ENCODE measurements at regions not wholly inside any gene's neighbourhood (a gene's known extent, or its start where the extent isn't known, plus 50 kb on each side); places are given as distances from the start of the nearest gene placed in this dataset.
"Not testable (repeated sequence)": the region's sequence is repeated elsewhere in the genome, so short reads cannot be mapped to it uniquely, and the experiment has no call there.

GRCh38 chr20:25798174-25798993 is 101.7 kb upstream of the ZNF337 start:
- DNase-seq (ENCODE audit: low spot score): not testable (repeated sequence)

- not testable (repeated sequence) for DNase-seq (ENCODE audit: low spot score)
Observed at GRCh38 chr20:25797062-25797461, 100.4 kb upstream of the ZNF337 start.

- DNase-seq (ENCODE audit: low spot score): not testable (repeated sequence)
Observed at GRCh38 chr20:25777241-25777640, 80.6 kb upstream of the ZNF337 start.

DNA sequence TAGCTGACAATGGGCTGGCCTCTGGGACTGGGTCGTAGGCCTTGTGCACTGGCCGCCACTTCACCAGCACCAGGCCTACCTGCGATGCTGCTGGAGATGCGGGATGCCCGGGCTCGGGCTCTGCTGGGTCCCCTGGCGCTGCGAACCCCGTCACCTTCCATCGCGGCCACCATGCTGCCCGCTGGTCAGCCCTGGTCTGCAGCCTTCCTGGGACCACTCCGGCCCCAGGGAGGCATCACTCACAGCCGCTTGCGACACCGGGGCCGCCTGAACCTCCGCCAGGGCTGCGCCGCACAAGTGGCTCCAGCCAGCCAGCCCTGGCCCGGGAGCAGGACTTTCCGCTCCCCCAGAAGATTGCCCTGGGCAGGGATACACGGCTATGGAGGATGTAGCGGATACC is 78.1 kb upstream of the ZNF337 start:
- not testable (repeated sequence) for DNase-seq (ENCODE audit: low spot score)

GRCh38 chr20:25774203-25774602 is 77.5 kb upstream of the ZNF337 start:
- not testable (repeated sequence) for DNase-seq (ENCODE audit: low spot score)

GRCh38 chr20:25772437-25772836 is 75.8 kb upstream of the ZNF337 start:
- not testable (repeated sequence) for DNase-seq (ENCODE audit: low spot score)

GRCh38 chr20:25771818-25772217 is 75.2 kb upstream of the ZNF337 start:
- DNase-seq (ENCODE audit: low spot score): not testable (repeated sequence)

DNA sequence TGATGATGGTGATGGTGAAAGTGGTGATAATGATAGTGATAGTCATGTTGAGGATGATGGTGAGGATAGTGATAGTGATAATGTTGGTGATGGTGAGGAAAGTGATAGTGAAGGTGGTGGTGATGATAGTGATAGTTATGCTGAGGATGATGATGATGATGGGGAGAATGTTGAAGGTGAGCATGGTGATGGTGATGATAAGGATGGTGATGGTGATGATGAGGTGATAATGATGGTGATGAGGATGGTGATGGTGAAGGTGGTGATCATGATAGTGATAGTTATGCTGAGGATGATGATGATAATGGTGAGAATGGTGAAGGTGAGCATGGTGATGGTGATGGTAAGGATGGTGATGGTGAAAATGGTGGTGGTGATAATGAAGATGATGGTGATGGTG is 64.9 kb upstream of the ZNF337 start:
- DNase-seq (ENCODE audit: low spot score): no peak

DNA sequence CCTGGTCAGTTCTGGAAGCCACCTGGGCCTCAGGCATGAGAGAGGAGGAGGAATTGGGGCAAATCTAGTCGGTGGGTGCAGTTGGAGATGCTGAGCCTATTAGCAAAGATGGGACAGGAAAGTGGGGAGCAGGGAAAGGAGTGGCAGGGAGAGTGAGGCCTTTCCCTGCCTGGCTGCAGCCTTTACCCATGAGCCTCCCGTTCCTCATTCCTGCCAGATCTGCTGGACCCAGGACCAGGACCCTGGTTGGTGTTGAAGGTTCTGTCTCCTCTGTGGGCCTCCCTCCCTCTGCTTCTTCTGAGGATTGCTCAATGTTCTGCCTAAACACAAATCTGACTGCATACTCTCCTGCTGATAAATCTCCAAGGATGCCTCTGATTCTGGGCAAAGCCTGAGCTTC is 64.4 kb upstream of the ZNF337 start:
- DNase-seq (ENCODE audit: low spot score): not testable (repeated sequence)

DNA sequence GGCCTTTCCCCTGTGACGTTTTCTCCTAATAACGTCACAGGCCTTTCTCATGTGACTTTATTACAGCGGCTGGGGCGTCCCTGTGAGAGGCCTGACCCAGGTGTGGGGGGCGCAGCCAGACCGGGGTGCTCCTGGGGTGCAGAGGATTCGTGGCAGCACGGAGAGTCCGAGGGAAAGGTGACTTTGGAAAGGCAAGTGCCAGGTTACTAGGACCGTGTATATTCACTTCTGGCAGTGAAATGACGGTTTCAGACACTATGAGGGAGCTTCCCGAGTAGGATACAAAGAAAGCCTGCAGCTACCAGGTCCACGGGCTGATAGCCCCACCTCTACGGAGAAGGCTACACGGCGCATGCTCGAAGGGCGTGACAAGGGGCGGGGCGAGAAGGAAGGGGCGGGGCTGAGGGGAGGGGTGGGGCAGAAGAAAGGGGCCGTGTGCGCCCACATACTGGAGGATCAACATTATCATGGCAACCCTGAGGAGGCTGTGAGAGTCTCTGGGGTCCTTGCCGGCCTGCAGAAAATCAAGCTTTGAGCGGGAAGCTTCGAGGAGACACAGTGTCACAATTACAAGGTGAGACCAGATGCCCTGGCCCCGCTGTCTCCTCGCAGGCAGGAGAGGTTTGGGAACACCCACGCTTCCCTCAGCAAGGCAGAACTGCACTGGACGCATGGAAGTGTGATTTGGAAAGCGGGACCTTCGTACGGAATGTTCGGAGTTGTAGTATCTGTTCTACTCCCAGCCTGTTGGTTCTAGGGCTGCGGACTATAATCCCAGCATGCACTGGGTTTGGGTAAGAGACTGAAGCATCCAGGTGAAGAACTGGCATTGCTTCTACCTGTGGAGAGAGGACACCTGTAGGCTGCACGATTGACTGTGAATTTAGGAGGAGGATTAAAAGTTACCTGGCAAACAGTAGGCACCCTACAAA is 54.4 kb upstream of the ZNF337 start:
- DNase-seq (ENCODE audit: low spot score): peak; percentile 57

DNA sequence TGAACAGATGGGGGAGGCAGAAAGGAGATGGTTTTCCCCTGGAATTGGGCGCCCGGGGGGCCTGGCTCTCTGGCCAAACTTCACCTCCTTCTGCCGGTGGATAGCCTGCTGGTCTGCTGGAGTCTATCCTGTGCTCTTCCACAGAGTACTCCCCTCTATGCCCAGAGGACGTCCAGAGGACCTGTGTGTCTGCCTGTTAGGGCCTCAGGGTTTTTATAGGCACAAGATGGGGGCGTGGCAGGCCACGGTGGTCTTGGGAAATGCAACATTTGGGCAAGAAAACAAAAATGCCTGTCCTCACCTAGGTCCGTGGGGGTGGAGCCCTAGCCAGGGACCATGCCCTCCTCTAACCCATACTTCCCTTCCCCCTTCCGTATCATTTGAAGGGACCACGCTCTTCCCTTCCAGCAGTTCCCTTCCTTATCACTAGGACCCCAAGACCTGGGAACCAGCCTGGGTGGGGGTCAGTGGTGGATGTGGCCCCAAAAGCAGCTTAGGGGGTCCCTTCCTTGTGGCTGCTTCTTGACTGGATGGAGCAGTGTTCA is 53.6 kb upstream of the ZNF337 start:
- no peak for DNase-seq (ENCODE audit: low spot score)

DNA sequence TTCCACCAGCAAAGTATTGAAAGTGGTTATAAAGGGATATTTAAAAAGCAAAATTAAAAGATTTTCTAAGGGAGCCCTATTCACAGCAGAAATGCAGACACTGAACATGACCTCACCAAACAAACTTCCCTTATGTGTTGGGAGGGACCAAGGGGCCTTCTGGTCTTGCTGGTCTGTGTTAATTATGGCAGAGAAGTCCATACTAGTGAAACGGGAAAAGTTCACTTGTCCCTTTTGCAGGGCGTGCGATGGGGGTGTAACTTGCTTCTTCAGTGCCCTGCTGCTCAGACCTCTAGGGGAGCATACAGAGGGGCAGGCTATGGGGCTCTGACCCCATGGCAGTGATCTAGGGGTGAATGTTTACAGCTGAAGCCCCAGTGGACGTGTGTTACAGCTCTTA is 53.0 kb upstream of the ZNF337 start:
- no peak for DNase-seq (ENCODE audit: low spot score)
